Kidney epithelial cell (primary cell): ENCODE measurements at regions not wholly inside any gene's neighbourhood (a gene's known extent, or its start where the extent isn't known, plus 50 kb on each side); places are given as distances from the start of the nearest gene placed in this dataset.
A peak's percentile ranks its signal among the peaks of the same experiment; 100 is the strongest.
"Not testable (repeated sequence)": the region's sequence is repeated elsewhere in the genome, so short reads cannot be mapped to it uniquely, and the experiment has no call there.

Experiments used
- DNase-seq: peaks from one replicate; pipeline ENCODE4 v3.0.0-alpha.2; 2010; ENCODE audit warnings: low read depth
- H3K27me3 ChIP-seq: 2 replicates; pipeline ENCODE4 v1.6.0; 2011; ENCODE audit warnings: low read length; ENCODE audit not compliant: control insufficient read depth, insufficient read depth
- H3K36me3 ChIP-seq: 2 replicates; pipeline ENCODE4 v1.5.1; 2011; ENCODE audit warnings: low read length; ENCODE audit not compliant: control insufficient read depth, insufficient read depth
- H3K4me3 ChIP-seq: 2 replicates; pipeline ENCODE4 v1.5.1; 2011; ENCODE audit warnings: low read depth, mild to moderate bottlenecking, control low read depth, low read length
- TF ChIP-seq, protein P1 (sequence below): IDR thresholded peaks from 2 replicates; pipeline ENCODE4 v1.5.1; 2011; ENCODE audit warnings: mild to moderate bottlenecking, moderate library complexity, low read length, control low read depth, inconsistent platforms; ENCODE audit not compliant: insufficient read depth, poor library complexity, severe bottlenecking

DNA sequence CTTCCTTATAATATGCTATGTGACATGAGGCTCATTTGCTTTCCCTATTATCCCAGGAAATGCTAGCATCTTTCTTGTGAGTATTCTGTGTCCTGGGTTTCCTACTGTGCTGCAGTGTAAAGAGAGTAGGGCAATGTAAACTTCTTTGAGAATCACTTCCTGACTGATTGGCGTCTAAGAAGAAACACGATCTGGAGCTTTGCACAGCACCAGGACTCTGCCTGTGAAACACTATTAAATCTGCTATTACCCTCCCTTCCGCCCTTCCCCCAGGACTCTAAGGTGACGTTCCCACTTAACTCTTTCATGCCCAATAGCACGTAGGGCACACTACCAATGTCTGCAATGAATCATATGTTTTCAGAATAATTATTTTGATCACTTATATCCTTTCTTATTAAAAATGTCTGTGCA is 607.3 kb upstream of the CITED2 start:
- Histone ChIP-seq H3K27me3 (no peaks in the 10 kb centered on the region), H3K36me3 (no peaks in the 10 kb centered on the region), H3K4me3 (no peak overlapping the region)
- no peak for DNase-seq
- TF ChIP-seq, protein P1, sequence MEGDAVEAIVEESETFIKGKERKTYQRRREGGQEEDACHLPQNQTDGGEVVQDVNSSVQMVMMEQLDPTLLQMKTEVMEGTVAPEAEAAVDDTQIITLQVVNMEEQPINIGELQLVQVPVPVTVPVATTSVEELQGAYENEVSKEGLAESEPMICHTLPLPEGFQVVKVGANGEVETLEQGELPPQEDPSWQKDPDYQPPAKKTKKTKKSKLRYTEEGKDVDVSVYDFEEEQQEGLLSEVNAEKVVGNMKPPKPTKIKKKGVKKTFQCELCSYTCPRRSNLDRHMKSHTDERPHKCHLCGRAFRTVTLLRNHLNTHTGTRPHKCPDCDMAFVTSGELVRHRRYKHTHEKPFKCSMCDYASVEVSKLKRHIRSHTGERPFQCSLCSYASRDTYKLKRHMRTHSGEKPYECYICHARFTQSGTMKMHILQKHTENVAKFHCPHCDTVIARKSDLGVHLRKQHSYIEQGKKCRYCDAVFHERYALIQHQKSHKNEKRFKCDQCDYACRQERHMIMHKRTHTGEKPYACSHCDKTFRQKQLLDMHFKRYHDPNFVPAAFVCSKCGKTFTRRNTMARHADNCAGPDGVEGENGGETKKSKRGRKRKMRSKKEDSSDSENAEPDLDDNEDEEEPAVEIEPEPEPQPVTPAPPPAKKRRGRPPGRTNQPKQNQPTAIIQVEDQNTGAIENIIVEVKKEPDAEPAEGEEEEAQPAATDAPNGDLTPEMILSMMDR: no peak

DNA sequence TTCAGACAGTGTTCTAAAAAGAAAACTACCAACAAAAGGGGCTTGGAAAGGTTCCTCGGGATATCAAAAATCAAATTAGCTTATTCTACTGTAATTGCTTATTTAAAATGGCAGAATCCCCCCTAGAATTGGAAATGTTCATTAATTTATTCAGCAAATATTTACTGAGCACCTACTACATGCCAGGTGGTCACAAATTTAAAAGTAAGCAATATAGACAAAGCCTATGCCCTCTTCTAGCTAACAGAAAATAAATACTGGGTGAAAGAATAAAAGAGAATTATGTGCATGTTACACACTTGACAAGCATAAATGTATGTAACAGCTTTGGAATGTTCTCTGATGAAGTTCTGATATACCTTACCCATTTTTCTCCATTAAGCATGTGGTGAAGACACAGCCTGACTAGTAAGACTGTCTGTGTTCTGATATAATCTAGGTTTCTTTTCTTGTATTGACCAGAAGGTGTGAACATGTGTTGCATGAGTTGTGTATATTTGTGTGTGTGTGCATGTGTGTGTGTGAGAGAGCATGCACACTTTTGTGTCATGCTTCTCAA is 606.7 kb upstream of the CITED2 start:
- Histone ChIP-seq H3K27me3 (no peaks in the 10 kb centered on the region), H3K4me3 (no peak overlapping the region), H3K36me3 (no peaks in the 10 kb centered on the region)
- TF ChIP-seq, protein P1: no peak
- no peak for DNase-seq

DNA sequence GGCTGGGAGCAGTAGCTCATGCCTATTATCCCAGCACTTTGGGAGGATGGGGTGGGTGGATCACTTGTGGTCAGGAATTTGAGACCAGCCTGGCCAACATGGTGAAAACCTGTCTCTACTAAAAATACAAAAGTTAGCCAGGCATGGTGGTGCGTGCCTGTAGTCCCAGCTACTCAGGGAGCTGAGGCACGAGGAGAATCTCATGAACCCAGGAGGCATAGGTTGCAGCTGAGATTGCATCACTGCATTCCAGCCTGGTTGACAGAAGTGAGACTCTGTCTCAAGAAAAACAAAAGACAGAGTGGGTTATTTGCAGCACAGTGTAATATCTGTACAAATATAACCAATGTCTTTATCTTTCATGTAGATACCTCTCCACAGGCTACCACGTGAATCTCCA is 606.2 kb upstream of the CITED2 start:
- H3K4me3 ChIP-seq, H3K27me3 ChIP-seq, H3K36me3 ChIP-seq: not testable (repeated sequence)
- peak; percentile 84 for DNase-seq

DNA sequence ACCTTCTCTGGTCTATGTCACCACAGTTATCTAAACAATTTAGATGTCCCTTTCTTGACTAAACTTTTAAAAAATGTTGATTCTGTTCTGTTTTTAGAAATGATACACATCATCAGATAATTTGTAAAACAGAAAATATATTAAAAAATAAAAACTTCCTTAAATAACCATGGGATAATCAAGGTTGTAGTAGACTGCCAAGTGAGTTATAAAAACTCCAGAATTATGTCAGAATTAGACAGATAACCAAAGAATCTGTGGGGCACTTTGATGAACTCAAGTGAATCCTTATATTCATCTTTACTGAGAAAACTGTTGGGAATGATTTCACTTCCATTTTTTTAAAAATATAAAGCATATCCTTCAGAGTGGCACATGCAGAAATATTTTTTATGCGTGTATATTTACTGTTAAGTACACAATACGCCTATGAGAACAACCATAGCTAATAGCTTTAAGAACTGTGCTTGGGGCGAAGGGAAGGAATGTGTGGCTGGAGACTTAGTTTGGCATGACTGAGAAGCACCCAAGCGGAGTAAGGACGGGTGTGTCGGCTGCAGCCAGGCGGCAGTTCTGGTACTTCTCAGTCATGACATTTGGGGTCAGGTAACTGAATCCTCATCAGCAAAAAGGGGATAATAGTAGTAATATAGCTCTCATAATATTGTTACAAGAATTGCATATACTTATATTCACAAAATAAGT is 604.7 kb upstream of the CITED2 start:
- H3K4me3 ChIP-seq: no peak overlapping the region
- peak; percentile 89 for DNase-seq
- H3K36me3 ChIP-seq: no peaks in the 10 kb centered on the region
- TF ChIP-seq, protein P1: peak; percentile 13
- H3K27me3 ChIP-seq: no peaks in the 10 kb centered on the region

DNA sequence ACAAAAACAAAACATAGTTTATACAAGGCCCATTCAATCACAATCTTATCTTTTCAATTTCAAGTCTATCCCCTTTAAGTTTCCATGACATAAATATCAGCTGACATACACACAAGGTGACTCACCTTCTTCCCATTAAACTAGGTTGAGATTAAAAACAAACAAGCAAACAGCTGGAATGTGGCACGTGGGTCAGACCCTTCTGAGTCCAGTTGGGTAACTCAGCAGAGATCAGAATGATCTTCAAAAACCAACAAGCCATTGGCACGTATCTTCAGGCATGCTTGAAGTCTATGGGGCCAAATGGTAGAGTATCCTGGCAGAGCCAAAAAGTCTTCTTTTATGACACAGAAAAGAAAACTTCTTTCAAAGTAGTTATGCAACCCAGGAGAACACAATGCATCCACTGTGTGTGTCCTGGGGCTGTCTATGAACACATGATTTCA is 603.5 kb upstream of the CITED2 start:
- DNase-seq: peak; percentile 73

DNA sequence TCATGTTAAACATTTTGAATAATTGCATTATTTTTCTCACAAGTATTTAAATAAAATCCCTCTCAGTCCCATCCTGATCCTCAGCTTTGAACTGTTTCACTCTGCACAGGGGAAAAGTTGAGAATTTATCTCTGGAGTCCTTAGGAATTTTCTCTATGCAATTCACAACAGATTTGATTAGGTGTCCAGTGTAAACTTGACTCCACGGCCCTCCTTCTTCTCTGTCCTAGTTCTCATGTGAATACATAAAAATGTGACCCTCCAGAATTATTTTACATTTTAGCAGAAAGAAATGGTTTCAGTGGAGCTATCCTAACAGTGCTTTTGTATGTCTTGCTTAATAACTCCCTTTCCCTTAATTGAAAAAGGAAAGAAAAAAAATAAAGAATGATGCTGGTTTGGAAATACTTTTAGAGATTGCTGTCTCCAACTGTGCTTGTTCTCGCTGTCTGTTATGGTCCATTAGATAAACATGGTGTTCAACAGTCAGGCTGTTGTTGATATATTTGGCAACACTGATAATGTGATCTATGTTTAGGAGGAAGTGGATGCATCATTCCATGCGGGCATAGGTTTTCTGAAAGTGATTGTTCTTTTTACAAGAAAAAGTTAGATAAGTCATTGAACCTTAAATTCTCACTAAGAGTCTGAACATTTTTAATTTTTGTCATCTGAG is 599.4 kb upstream of the CITED2 start:
- Histone ChIP-seq H3K36me3 (no peaks in the 10 kb centered on the region), H3K4me3 (no peak overlapping the region), H3K27me3 (no peaks in the 10 kb centered on the region)
- TF ChIP-seq, protein P1: no peak
- peak; percentile 67 for DNase-seq

More for the DNA sequence above, 603.5 kb upstream of the CITED2 start:
- Histone ChIP-seq H3K27me3 (no peaks in the 10 kb centered on the region), H3K4me3 (no peak overlapping the region), H3K36me3 (no peaks in the 10 kb centered on the region)
- TF ChIP-seq, protein P1: no peak
